Stimulated activated CD4-positive, alpha-beta T cell treated with anti-CD3 and anti-CD28 coated beads, Interleukin-2, amount 100 ng/mL, for 48 hours (primary cell): ENCODE measurements at regions not wholly inside any gene's neighbourhood (a gene's known extent, or its start where the extent isn't known, plus 50 kb on each side); places are given as distances from the start of the nearest gene placed in this dataset.
A peak's percentile ranks its signal among the peaks of the same experiment; 100 is the strongest.

Source experiments
- DNase-seq, 2 donors: peaks; one replicate each; pipeline ENCODE4 v3.0.0-alpha.2; 2020

- DNase-seq, result no peak
Measured at GRCh38 chr11:119545978-119546915, 123.3 kb upstream of the THY1 start.

- no peak for DNase-seq
Measured at GRCh38 chr11:119540370-119541125, 117.6 kb upstream of the THY1 start.

- no peak for DNase-seq
Measured at GRCh38 chr11:119539583-119539982, 116.6 kb upstream of the THY1 start.

DNA sequence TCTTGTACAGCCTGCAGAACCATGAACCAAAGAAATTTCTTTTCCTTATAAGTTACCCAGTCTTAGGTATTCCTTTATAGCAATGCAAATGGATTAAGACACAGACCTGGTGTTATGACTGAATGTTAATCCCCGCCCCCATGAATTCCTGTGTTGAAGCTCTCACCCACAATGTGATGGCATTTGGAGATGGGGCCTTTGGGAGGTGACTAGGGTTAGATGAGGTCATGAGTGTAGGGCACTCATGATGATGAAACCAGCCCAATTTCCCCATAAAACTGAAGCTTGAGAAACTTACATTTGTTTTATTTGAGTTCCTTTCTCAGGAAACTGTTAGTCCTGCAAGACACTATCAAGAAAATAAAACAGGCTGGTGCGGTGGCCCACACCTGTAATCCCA lies 115.8 kb upstream of the THY1 start:
- DNase-seq, result no peak

DNA sequence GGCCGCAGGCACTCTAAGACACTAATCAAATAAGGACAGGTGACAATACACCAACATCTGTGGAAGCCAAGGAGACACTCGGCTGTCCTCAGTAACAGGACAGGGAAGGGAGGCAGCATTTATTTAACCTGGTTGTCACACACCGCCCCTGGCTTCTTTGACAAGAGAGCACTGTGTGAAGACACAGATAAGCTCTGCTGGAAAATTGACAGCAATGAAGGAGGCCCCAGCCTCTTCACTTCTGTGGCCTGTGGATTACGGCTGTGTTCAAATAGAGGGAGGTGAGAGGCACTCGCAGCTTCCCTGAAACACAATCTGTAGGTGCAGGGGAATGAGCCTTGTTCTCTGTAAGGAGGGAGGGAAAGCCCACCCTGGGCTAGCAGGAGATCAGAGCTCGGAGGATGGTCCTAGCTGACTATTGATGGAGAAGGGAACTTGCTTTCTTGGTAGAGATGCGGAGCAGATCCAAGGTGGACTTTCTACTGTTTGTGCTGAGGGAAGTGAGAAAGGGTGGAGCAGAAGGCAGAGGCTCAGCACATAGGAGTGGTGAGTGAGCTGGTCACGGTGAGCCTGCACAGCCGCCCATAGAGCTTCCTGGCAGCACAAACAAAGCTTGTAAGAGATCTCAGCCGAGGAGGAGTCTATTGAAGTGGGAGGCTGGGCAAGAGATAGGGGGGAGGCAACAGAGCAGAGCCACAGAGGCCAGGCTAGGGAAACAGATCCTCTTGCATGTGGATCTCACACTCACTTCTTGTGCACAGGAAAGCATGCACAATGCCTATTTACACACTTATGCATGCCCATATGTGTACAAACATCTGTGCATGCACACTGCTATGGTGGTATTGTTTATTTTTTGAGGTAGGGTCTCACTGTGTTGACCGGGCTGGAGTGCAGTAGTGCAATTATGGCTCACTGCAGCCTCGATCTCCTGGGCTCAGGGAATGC lies 114.6 kb upstream of the THY1 start:
- DNase-seq, result no peak

DNA sequence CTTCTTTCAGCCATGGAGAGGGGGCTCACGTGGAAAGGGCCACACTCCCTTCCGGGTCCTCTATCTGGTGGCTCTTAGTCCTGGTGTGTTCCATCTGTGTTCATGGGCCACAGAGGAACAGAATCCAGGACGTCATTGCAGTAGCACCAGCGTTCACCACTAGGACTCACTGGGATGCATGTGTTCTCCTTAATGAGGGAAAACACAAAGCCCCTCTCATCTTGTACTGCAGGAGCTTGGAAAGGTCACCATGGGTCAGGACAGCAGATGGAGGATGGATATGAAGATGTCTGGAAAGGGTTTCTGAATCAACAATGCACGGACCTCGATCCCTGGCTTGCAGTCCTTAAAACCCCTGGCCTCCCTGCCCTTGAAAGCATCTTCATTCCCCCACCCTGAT lies 113.8 kb upstream of the THY1 start:
- DNase-seq, result no peak

GRCh38 chr11:119533921-119534736 lies 111.2 kb upstream of the THY1 start:
- peak; percentile 70 to 72 for DNase-seq

- no peak for DNase-seq
Measured at GRCh38 chr11:119533462-119533861, 110.5 kb upstream of the THY1 start.

GRCh38 chr11:119532551-119532950 lies 109.6 kb upstream of the THY1 start:
- DNase-seq, result no peak

GRCh38 chr11:119531623-119532022 lies 108.7 kb upstream of the THY1 start:
- DNase-seq, result no peak

DNA sequence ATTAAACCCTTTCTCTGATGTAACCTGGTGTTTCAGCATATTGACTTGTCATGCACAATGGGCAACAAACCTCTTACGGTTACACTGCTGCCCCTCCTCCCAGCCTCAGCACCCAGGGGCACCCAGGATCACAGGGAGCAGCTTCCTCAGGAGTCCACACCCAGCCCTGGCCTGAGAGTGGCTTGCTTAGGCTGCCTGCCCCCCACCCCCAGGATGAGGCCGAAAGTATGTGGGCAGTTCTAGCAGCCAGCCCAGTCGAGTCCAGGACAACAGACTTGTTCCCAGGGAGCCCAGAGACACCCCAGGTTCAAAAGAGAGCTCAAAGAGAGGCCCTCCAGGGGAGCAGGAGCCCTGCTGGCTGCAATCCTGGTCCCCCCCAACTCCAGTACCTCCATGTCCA lies 108.1 kb upstream of the THY1 start:
- DNase-seq, result no peak

DNA sequence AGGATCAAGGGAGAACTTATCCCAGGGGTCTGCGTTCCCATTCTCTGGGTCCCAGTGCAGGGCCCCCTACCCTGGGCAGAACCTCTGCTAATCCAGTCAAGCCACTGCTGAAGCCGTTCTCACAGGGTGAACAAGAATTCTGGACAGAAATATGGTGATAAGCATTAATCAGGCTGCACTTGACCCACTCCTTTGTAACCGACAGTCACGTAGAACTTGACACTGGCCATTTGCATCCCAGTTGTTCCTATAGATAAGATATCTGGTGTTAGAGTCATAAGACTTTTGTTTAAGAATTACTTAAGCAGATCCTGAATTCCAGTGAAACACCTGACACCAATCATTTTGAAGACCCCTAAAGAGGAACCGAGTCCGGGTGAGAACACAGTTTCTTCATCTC lies 107.5 kb upstream of the THY1 start:
- DNase-seq, result no peak

- DNase-seq, result no peak
Measured at GRCh38 chr11:119529936-119530335, 107.0 kb upstream of the THY1 start.

GRCh38 chr11:119529063-119529845 lies 106.3 kb upstream of the THY1 start:
- no peak for DNase-seq

DNA sequence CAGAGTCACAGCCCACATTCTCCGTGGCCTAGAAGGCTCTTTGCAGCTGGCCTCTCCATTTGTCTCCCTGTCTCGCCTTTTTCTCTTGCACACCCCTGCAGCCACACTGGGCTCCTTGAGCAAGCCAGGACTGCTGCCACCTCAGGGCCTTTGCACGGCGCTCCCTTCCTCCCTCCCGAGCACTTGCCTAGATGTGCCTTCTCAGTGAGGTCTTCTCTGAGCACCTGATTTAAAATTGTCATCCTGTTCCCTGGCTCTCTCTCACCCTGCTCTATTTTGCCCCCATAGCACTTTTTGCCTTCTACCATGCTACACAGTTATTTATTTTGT lies 102.9 kb upstream of the THY1 start:
- DNase-seq, result no peak

GRCh38 chr11:119525180-119525866 lies 102.4 kb upstream of the THY1 start:
- no peak for DNase-seq

DNA sequence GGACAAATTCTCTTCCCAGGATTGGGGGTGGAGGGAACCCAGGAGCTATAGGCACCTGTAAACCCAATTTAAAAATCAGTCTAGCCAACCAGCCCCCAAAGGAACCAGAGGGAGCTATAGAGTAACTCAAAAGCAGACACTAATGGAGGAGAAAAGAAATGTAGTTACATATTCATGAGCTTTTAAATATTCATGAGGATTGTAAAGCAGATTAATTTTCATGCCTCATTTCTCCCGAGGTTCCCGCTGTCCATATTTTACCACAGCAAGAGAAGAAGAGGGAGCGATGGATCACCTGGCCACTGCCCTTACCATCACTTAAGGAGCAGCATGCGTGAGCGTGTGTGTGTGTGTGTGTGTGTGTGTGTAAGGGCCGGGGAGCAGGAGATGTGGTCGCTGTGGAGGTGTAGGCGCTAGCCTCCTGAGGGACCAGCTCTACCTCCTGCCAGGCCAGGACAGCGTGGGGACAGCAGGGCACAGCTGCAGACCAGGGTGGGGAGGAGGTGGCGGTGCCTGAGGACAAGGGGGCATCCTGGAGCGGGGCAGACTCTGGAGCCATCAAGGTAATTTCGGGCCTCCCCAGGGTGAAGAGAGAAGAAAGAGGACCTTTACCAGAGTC lies 100.7 kb upstream of the THY1 start:
- no peak for DNase-seq

DNA sequence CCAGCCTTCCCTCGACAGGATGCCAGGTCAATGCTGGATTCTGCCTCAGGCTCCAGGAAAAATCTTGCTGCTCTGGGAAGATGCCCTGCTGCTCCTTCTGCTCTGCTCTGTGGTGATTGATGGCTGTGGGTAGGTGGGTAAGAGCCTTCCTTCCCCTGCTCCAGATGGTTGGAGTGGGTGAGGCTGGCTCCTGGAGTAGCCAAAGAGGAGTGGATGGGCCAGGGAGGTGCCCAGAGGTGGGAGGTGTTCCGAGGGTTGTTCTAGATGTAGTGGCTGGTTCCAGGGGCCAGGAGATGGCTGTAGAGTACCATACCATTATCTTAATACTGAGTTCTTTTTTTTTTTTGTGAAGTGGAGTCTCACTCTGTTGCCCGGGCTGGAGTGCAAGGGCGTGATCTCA lies 99.6 kb upstream of the THY1 start:
- no peak for DNase-seq

DNA sequence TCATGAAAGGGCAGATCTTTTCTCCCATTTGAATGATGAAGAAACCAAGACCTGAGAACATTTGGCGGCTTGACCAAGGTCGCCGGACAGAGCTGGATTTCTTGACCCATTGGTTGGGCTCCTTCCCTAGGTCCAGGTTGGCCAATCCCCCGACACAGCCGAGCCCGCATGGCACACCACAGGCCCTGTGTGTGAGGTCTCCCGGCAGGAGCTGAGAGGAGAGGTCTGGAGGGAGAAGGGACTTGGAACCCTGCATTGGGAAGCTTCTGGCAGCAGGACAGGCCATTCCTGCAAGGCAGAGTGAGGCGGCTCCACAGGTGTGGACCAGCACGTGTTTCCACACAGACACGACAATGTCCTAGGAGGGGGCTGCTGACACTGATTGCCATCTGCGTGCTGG lies 98.6 kb upstream of the THY1 start:
- DNase-seq, result no peak

- DNase-seq, result no peak
Measured at GRCh38 chr11:119520966-119521365, 98.0 kb upstream of the THY1 start.
